Liver (tissue), 3 donors: ENCODE measurements at regions not wholly inside any gene's neighbourhood (a gene's known extent, or its start where the extent isn't known, plus 50 kb on each side); places are given as distances from the start of the nearest gene placed in this dataset.
"Not testable (repeated sequence)": the region's sequence is repeated elsewhere in the genome, so short reads cannot be mapped to it uniquely, and the experiment has no call there.

Source experiments
- CTCF ChIP-seq: fragments of 150-350 bp; IDR thresholded peaks from 2 replicates; pipeline ENCODE4 v1.5.1; 2017; ENCODE audit warnings: improper control_type of control experiment, low read depth, low read length; ENCODE audit not compliant: missing input control
- JUND ChIP-seq, 2 donors: IDR thresholded peaks; 2 replicates each; pipeline ENCODE4 v1.6.1; 2016; ENCODE audit warnings: antibody characterized with exemption in 2 of 2
- RAD21 ChIP-seq, 2 donors: IDR thresholded peaks; 2 replicates each; pipeline ENCODE4 v1.6.1; 2016; ENCODE audit warnings: antibody characterized with exemption in 2 of 2, mild to moderate bottlenecking in 2 of 2
- donor health status: healthy.
- donor health status: healthy.

DNA sequence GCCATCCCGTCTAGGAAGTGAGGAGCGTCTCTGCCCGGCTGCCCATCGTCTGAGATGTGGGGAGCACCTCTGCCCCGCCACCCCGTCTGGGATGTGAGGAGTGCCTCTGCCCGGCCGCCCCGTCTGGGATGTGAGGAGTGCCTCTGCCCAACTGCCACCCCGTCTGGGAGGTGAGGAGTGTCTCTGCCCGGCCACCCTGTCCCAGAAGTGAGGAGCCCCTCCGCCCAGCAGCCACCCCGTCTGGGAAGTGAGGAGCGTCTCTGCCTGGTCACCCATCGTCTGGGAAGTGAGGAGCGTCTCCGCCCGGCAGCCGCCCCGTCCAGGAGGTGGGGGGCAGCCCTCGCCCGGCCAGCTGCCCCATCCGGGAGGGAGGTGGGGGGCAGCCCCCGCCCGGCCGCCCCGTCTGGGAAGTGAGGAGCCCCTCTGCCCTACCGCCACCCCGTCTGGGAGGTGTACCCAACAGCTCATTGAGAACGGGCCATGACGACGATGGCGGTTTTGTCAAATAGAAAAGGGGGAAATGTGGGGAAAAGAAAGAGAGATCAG is 474.9 kb downstream of the IRS2 start:
- not testable (repeated sequence) for TF ChIP-seq JUND (IDR thresholded peaks at IDR 0.05); CTCF; RAD21 (IDR thresholded peaks at IDR 0.05)
